WI38 (cell line): ENCODE measurements at regions not wholly inside any gene's neighbourhood (a gene's known extent, or its start where the extent isn't known, plus 50 kb on each side); places are given as distances from the start of the nearest gene placed in this dataset.

Experiments
- H3K4me3 ChIP-seq: 2 replicates; pipeline ENCODE4 v1.5.1; 2011; ENCODE audit warnings: low read depth, mild to moderate bottlenecking, control low read depth, low read length
- CTCF ChIP-seq: IDR thresholded peaks from 2 replicates; pipeline ENCODE4 v1.5.1; 2012; ENCODE audit warnings: low read depth, mild to moderate bottlenecking, control low read depth, low read length

- no peak for TF ChIP-seq CTCF
- no peak overlapping the region for H3K4me3 ChIP-seq
Observed at GRCh38 chr21:16033193-16033592, 303.4 kb downstream of the USP25 start.

GRCh38 chr21:16034446-16035190 is 304.8 kb downstream of the USP25 start:
- no peak overlapping the region for H3K4me3 ChIP-seq
- no peak for TF ChIP-seq CTCF

GRCh38 chr21:16037421-16037955 is 307.7 kb downstream of the USP25 start:
- TF ChIP-seq CTCF, result no peak
- H3K4me3 ChIP-seq, result no peak overlapping the region

- no peak overlapping the region for H3K4me3 ChIP-seq
- TF ChIP-seq CTCF, result no peak
Observed at GRCh38 chr21:16040601-16041000, 310.8 kb downstream of the USP25 start.

- TF ChIP-seq CTCF, result no peak
- no peak overlapping the region for H3K4me3 ChIP-seq
Observed at GRCh38 chr21:16044676-16045075, 314.9 kb downstream of the USP25 start.

GRCh38 chr21:16046656-16047330 is 317.0 kb downstream of the USP25 start:
- no peak overlapping the region for H3K4me3 ChIP-seq
- no peak for TF ChIP-seq CTCF

- H3K4me3 ChIP-seq, result no peak overlapping the region
- no peak for TF ChIP-seq CTCF
Observed at GRCh38 chr21:16047904-16048303, 318.1 kb downstream of the USP25 start.
